BLaER1 treated with 17β-estradiol and CSF1 and Interleukin-3, amounts not matched to agents 10 nM and 100 nM (cell line): ENCODE measurements at regions not wholly inside any gene's neighbourhood (a gene's known extent, or its start where the extent isn't known, plus 50 kb on each side); places are given as distances from the start of the nearest gene placed in this dataset.
"Not testable (repeated sequence)": the region's sequence is repeated elsewhere in the genome, so short reads cannot be mapped to it uniquely, and the experiment has no call there.

Source experiments
- H3K27ac ChIP-seq, 11 experiments: shearing (Covaris generic); formaldehyde crosslinking; 2 replicates each; pipeline ENCODE4 v1.8.1; 2022
- H3K27me3 ChIP-seq, 11 experiments: shearing (Covaris generic); formaldehyde crosslinking; 2 replicates each; pipeline ENCODE4 v1.8.1; 2022
- H3K36me3 ChIP-seq, 11 experiments: shearing (Covaris generic); formaldehyde crosslinking; 2 replicates each; pipeline ENCODE4 v1.8.1; 2022
- H3K4me1 ChIP-seq, 10 experiments: shearing (Covaris generic); formaldehyde crosslinking; 2 replicates each; pipeline ENCODE4 v1.8.1; 2022
- H3K4me2 ChIP-seq, 11 experiments: shearing (Covaris generic); formaldehyde crosslinking; 2 replicates each; pipeline ENCODE4 v1.8.1; 2022
- H3K4me3 ChIP-seq, 10 experiments: shearing (Covaris generic); formaldehyde crosslinking; 2 replicates each; pipeline ENCODE4 v1.8.1; 2022
- H3K9ac ChIP-seq, 11 experiments: shearing (Covaris generic); formaldehyde crosslinking; 2 replicates each; pipeline ENCODE4 v1.8.1; 2022
- H3K9me3 ChIP-seq, 11 experiments: shearing (Covaris generic); formaldehyde crosslinking; replicated peaks in 1 of 11; 2 replicates each; pipeline ENCODE4 v1.8.1; 2022
- H4K20me1 ChIP-seq, 11 experiments: shearing (Covaris generic); formaldehyde crosslinking; 2 replicates each; pipeline ENCODE4 v1.8.1; 2022
- Cebpa-rat ChIP-seq, 11 experiments: shearing (Covaris generic); IDR thresholded peaks; 2 replicates each; pipeline ENCODE4 v1.8.1; 2022

DNA sequence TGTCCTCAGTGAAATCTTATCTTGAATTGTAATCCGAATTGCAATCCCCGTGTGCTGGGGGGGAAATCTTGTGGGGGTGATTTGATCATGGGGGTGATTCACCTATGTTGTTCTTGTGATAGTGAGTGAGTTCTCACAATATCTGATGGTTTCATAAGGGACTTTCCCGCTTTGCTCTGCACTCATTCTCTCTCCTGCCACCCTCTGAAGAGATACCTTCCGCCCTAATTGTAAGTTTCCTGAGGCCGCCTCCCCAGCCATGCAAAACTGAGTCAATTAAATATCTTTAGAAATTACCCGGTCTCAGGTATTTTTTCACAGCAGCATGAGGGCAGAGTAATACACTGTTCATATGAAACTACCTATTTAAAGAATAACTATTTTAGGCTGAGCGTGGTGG, 304.1 kb upstream of the EPHA6 start:
- Histone ChIP-seq H3K36me3 (no peaks in the 10 kb centered on the region), H4K20me1 (no peaks in the 10 kb centered on the region), H3K4me3 (no peak overlapping the region), H3K4me1 (no peaks in the 10 kb centered on the region), H3K27me3 (no peaks in the 10 kb centered on the region), H3K9ac (no peak overlapping the region), H3K4me2 (no peak overlapping the region), H3K27ac (no peak overlapping the region), H3K9me3 (no peaks in the 10 kb centered on the region)
- TF ChIP-seq Cebpa-rat (IDR thresholded peaks at IDR 0.05): no peak

DNA sequence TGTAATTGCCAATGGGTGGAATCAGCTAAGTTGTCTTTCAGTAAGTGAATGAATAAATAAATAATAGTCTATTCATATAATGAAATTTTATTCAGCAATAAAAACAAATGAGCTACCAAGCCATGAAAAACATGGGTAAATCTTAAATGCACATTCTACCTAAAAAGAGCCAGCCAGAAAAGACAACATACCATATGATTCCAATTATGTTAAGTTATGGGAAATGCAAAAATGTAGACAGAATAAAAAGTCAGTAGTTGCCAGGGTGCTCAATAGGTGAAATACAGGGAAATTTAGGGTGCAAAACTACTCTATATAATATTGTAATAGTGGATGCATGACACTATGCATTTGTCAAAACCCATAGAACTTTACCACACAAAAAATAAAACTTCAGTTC, 277.2 kb upstream of the EPHA6 start:
- Histone ChIP-seq H3K27ac (no peak overlapping the region), H3K9me3 (no peaks in the 10 kb centered on the region), H4K20me1 (no peaks in the 10 kb centered on the region), H3K36me3 (no peaks in the 10 kb centered on the region), H3K27me3 (no peaks in the 10 kb centered on the region), H3K4me1 (no peaks in the 10 kb centered on the region), H3K4me3 (no peak overlapping the region), H3K4me2 (no peak overlapping the region), H3K9ac (no peak overlapping the region)
- TF ChIP-seq Cebpa-rat (IDR thresholded peaks at IDR 0.05): no peak

DNA sequence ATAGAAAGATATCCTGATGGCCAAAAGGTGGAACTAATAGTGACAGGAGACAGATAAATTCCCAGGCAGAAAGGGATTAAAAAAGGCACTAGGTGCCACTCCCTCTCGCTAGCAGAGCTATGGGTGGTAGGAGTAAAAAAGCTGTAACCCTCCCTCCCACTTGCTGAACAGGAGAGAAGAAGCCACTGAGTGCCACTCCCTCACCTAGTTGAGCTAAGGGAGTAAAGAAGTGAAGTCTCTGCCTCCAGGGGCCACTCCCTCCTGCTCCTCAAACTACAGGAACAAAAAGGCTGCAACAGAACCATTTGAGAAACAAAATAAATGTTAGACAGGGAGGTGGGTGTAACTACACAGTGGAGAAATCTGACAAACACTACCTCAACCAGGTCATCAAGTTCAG, 276.2 kb upstream of the EPHA6 start:
- H3K4me1 ChIP-seq: no peaks in the 10 kb centered on the region
- H3K9me3 ChIP-seq: no peaks in the 10 kb centered on the region
- no peak overlapping the region for H3K4me2 ChIP-seq
- no peak overlapping the region for H3K27ac ChIP-seq
- H3K27me3 ChIP-seq: no peaks in the 10 kb centered on the region
- H3K4me3 ChIP-seq: no peak overlapping the region
- H4K20me1 ChIP-seq: no peaks in the 10 kb centered on the region
- no peak for TF ChIP-seq Cebpa-rat (IDR thresholded peaks at IDR 0.05)
- H3K36me3 ChIP-seq: no peaks in the 10 kb centered on the region
- no peak overlapping the region for H3K9ac ChIP-seq

DNA sequence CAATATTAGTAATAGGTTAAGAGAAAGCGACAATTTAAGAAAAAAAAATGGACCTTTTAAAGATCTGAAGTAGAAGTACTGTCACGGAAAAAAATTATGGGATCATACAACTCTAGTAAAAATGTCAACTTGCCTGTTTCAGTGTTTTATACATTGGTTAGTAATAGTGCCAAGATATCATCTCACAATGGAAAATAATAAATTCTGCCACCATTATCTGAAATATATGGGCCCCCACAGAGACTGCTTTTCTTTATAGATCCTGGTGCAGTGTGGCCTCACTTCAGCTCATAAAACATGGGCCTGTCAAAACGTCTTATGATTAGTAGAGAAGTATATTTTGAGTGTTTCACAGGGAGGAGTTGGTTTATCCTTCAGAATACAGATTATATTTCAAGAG, 266.3 kb upstream of the EPHA6 start:
- no peaks in the 10 kb centered on the region for H3K36me3 ChIP-seq
- H3K4me3 ChIP-seq: no peak overlapping the region
- no peaks in the 10 kb centered on the region for H3K4me1 ChIP-seq
- H3K27ac ChIP-seq: no peak overlapping the region
- H4K20me1 ChIP-seq: no peaks in the 10 kb centered on the region
- TF ChIP-seq Cebpa-rat (IDR thresholded peaks at IDR 0.05): no peak
- no peak overlapping the region for H3K9ac ChIP-seq
- peaks cover 0 to 10% (median 3%) of the 10 kb centered on the region in 11 experiments; a peak in 7 of 22 replicates for H3K9me3 ChIP-seq
- H3K27me3 ChIP-seq: no peaks in the 10 kb centered on the region
- H3K4me2 ChIP-seq: no peak overlapping the region

DNA sequence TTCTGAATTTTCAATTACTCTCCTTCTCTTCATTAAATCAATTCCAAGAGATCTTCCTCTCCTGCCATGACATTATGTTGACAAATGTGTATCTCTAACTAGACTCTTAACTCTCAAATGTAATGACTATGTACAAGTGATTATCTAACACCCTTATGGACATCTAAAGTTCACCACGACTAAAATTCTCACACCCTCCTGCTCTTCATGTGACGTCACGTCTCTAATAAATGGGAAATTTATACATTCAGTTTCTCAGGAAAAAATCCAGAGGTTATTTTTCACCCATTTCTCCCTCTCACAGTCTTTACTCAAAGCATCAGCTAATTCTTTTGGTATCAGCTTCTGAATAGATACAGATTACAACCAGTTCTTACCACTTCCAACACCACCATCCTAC, 237.5 kb upstream of the EPHA6 start:
- H3K4me3 ChIP-seq: no peak overlapping the region
- peaks cover 21 to 39% (median 31%) of the 10 kb centered on the region in 11 experiments for H3K9me3 ChIP-seq
- H3K9ac ChIP-seq: no peak overlapping the region
- no peaks in the 10 kb centered on the region for H4K20me1 ChIP-seq
- TF ChIP-seq Cebpa-rat (IDR thresholded peaks at IDR 0.05): no peak
- no peak overlapping the region for H3K4me2 ChIP-seq
- H3K36me3 ChIP-seq: no peaks in the 10 kb centered on the region
- no peaks in the 10 kb centered on the region for H3K4me1 ChIP-seq
- H3K27me3 ChIP-seq: no peaks in the 10 kb centered on the region
- H3K27ac ChIP-seq: no peak overlapping the region

DNA sequence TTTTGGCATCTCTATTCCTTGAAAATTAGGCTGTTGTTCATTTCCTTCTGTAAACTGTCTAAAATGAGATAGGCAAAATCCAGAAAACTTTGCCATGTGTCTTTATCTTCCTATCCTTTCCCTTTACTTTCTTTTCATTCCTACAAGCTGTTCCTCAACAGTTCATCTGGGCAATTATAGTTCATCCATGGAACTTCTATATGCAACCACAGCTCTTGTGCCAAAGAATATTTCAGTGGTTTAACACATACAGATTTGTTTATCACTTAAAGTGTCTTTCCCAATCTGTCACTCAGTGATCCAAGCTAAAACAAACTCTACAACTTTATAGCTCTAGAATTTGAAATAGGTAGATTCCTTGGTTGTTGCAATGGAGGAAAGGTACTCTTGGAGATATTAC, 230.3 kb upstream of the EPHA6 start:
- no peak overlapping the region for H3K9ac ChIP-seq

DNA sequence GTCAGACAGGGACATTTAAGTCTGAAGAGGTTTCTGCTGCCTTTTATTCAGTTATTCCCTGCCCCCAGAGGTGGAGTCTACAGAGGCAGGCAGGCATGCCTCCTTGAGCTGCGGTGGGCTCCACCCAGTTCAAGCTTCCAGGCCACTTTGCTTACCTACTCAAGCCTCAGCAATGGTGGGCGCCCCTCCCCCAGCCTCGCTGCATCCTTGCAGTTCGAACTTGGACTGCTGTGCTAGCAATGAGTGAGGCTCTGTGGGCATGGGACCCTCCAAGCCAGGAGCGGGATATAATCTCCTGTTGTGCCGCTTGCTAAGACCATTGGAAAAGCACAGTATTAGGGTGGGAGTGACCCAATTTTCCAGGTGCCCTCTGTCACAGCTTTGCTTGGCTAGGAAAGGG, 207.5 kb upstream of the EPHA6 start:
- H3K36me3 ChIP-seq, H3K27ac ChIP-seq, H3K4me3 ChIP-seq, H3K4me1 ChIP-seq, H3K9ac ChIP-seq, H3K9me3 ChIP-seq, H4K20me1 ChIP-seq, H3K4me2 ChIP-seq, H3K27me3 ChIP-seq: not testable (repeated sequence)

More for the DNA sequence above, 230.3 kb upstream of the EPHA6 start:
- no peaks in the 10 kb centered on the region for H3K36me3 ChIP-seq
- no peak for TF ChIP-seq Cebpa-rat (IDR thresholded peaks at IDR 0.05)
- no peaks in the 10 kb centered on the region for H3K27me3 ChIP-seq
- no peaks in the 10 kb centered on the region for H3K4me1 ChIP-seq
- H3K4me3 ChIP-seq: no peak overlapping the region
- H3K27ac ChIP-seq: no peak overlapping the region
- no peaks in the 10 kb centered on the region for H4K20me1 ChIP-seq
- no peaks in the 10 kb centered on the region for H3K9me3 ChIP-seq
- no peak overlapping the region for H3K4me2 ChIP-seq

DNA sequence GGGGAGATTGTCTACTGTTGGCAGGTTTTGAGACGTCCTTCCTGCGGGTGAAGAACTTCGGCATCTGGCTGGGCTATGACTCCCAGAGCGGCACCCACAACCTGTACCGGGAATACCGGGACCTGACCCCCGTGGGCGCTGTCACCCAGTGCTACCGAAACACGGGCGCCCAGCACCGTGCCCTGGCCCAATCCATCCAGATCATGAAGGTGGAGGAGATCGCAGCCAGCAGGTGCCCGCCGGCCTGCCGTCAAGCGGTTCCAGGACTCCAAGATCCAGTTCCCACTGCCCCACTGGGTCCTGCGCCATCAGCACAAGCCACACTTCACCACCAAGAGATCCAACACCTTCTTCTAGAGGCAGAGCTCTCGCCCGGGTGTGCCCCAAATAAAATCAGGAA, 194.9 kb upstream of the EPHA6 start:
- H3K9me3 ChIP-seq: peaks cover 0 to 6% (median 6%) of the 10 kb centered on the region in 11 experiments; a peak in 12 of 22 replicates
- H3K27me3 ChIP-seq: no peaks in the 10 kb centered on the region
- TF ChIP-seq Cebpa-rat (IDR thresholded peaks at IDR 0.05): no peak

DNA sequence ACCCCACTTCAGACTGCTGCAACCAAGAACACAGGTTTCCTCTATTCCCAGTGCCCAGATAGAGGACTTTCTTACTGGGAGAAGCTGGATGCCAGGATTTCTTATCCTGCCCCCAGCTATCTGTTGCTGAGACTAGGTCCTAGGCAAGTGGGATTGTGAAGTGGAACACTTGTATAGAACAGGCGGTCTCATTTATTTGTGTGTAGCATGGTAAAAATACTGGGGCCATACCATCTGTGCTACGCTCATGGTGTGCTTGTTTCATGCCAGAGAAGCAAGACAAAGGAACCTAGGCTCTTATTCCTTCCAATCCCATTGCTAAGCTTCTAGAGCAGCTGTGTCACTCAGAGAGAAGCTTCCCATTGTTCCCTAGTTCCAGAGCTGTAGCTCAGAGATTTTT, 191.5 kb upstream of the EPHA6 start:
- no peak overlapping the region for H3K4me3 ChIP-seq
- no peaks in the 10 kb centered on the region for H3K27me3 ChIP-seq
- H3K27ac ChIP-seq: no peak overlapping the region
- no peak overlapping the region for H3K4me2 ChIP-seq
- TF ChIP-seq Cebpa-rat (IDR thresholded peaks at IDR 0.05): no peak
- H3K4me1 ChIP-seq: no peaks in the 10 kb centered on the region
- no peaks in the 10 kb centered on the region for H3K36me3 ChIP-seq
- H4K20me1 ChIP-seq: no peaks in the 10 kb centered on the region
- H3K9me3 ChIP-seq: peaks cover 0 to 6% (median 6%) of the 10 kb centered on the region in 11 experiments; a peak in 12 of 22 replicates
- H3K9ac ChIP-seq: no peak overlapping the region

More for the DNA sequence above, 194.9 kb upstream of the EPHA6 start:
- Histone ChIP-seq H3K27ac (no peak overlapping the region), H4K20me1 (no peaks in the 10 kb centered on the region), H3K4me2 (no peak overlapping the region), H3K36me3 (no peaks in the 10 kb centered on the region), H3K9ac (no peak overlapping the region), H3K4me1 (no peaks in the 10 kb centered on the region), H3K4me3 (no peak overlapping the region)

DNA sequence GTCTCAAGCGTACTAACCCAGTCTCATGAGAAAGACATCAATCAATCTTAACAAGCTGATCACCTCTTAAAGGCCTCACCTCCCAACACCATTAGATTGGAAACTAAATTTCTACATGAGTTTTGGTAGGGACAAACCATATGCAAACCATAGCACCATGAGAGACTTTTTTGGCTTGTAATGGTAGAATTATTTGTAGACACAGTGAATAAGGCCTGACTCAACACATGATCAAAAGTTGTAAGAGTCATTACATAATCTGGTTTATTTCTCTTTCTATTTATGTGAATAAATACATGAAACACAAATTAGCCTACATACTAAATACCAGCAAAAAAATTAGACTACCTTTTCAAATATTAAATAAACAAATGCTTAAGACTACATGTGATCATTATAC, 183.3 kb upstream of the EPHA6 start:
- H3K4me3 ChIP-seq: no peak overlapping the region
- no peak for TF ChIP-seq Cebpa-rat (IDR thresholded peaks at IDR 0.05)

DNA sequence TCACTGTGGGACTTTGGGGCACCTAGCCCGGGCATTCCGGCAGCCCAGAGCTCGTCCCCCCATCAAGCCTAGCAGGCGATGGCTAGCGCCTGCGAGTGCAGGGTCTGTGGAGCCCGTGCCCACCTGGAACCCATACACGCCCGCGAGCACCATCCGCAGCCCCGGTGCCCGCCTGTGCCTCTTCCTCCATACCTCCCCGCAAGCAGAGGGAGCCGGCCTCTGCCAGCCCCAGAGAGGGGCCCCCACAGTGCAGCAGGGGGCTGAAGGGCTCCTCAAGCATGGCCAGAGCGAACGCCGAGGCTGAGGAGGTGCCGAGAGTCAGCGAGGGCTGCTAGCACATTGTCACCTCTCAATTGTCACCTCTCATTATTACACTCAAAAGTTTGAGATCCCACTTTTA, 167.8 kb upstream of the EPHA6 start:
- H4K20me1 ChIP-seq: no peaks in the 10 kb centered on the region
- no peak overlapping the region for H3K9ac ChIP-seq
- no peaks in the 10 kb centered on the region for H3K4me1 ChIP-seq
- H3K36me3 ChIP-seq: no peaks in the 10 kb centered on the region
- no peaks in the 10 kb centered on the region for H3K27me3 ChIP-seq
- peaks cover 0 to 12% (median 7%) of the 10 kb centered on the region in 11 experiments; a peak in 11 of 22 replicates for H3K9me3 ChIP-seq
- no peak overlapping the region for H3K4me2 ChIP-seq
- H3K27ac ChIP-seq: no peak overlapping the region
- TF ChIP-seq Cebpa-rat (IDR thresholded peaks at IDR 0.05): no peak
- H3K4me3 ChIP-seq: no peak overlapping the region

More for the DNA sequence above, 183.3 kb upstream of the EPHA6 start:
- Histone ChIP-seq H3K36me3 (no peaks in the 10 kb centered on the region), H3K4me1 (no peaks in the 10 kb centered on the region), H3K27ac (no peak overlapping the region), H3K9me3 (no peaks in the 10 kb centered on the region), H4K20me1 (no peaks in the 10 kb centered on the region), H3K4me2 (no peak overlapping the region), H3K9ac (no peak overlapping the region), H3K27me3 (no peaks in the 10 kb centered on the region)
